ENCODE measurements at regions not wholly inside any gene's neighbourhood (a gene's known extent, or its start where the extent isn't known, plus 50 kb on each side); places are given as distances from the start of the nearest gene placed in this dataset.

GRCh38 chr14:53824061-53824460 is 132.6 kb downstream of the BMP4 start:
- Mint-ChIP-seq H3K36me3 (ENCODE audit: insufficient read depth in 2 of 2) (peaks cover 0 to 2% of the 10 kb centered on the region in 2 donors), H3K27ac (no peak overlapping the region), H3K4me3 (no peak overlapping the region), H3K4me1 (ENCODE audit: low read depth) (no peaks in the 10 kb centered on the region), H3K27me3 (ENCODE audit: low read depth) (no peaks in the 10 kb centered on the region), H3K9me3 (peaks cover 3% of the 10 kb centered on the region in 2 donors)
- DNase-seq = no peak
- no peak for ATAC-seq (replicated peaks in 1 of 2)

GRCh38 chr14:53814392-53814791 is 142.2 kb downstream of the BMP4 start:
- no peak overlapping the region for H3K27ac Mint-ChIP-seq
- H3K27me3 Mint-ChIP-seq (ENCODE audit: low read depth) = no peaks in the 10 kb centered on the region
- ATAC-seq (replicated peaks in 1 of 2) = no peak

DNA sequence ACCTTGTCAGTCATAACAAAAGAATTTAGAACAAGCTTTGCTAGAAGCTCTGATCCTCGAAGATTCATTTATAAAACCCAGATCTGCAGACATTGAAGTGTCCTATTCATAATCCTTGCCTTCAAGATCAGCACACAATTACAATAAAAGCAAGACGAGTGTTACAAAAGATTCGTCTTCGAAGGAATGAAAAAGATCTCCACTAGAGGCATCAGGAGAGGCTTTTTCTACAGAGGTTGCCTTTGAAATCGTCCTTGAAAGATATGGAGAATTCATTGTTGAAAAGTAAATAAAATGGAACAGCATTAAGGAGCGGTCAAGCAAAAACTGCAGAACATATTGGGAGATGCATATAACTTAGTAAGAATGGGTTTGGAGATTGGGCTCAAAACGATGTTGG is 146.4 kb downstream of the BMP4 start:
- Mint-ChIP-seq H3K9me3 (peaks cover 0 to 2% of the 10 kb centered on the region in 2 donors), H3K4me3 (no peak overlapping the region), H3K27ac (no peak overlapping the region), H3K36me3 (ENCODE audit: insufficient read depth in 2 of 2) (no peaks in the 10 kb centered on the region), H3K27me3 (ENCODE audit: low read depth) (no peaks in the 10 kb centered on the region), H3K4me1 (ENCODE audit: low read depth) (no peaks in the 10 kb centered on the region)
- no peak for DNase-seq
- ATAC-seq (replicated peaks in 1 of 2) = no peak

More at GRCh38 chr14:53814392-53814791, 142.2 kb downstream of the BMP4 start:
- H3K4me1 Mint-ChIP-seq (ENCODE audit: low read depth) = no peaks in the 10 kb centered on the region
- H3K36me3 Mint-ChIP-seq (ENCODE audit: insufficient read depth in 2 of 2) = no peaks in the 10 kb centered on the region
- H3K4me3 Mint-ChIP-seq = no peak overlapping the region
- peaks cover 0 to 2% of the 10 kb centered on the region in 2 donors for H3K9me3 Mint-ChIP-seq
- no peak for DNase-seq

DNA sequence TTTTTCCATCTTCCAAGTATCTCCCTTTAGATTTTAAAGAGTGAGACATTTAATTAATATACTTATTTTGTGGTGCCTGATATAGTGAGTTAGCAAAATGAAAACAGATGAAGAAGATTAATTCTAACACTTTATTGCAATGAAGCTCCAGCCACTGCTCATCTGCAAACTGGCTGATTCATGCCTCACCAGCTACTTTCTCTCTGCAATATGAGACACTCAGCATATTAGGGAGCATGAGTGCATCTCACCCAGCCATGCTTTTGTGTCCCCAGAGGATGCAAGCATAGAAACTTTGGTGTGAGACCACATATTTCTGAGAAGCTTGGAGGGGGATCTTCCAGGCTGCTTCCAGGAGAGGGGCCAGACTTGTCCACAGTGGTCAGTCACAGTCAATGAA is 148.6 kb downstream of the BMP4 start:
- no peak overlapping the region for H3K27ac Mint-ChIP-seq
- no peak overlapping the region for H3K4me3 Mint-ChIP-seq
- DNase-seq (no peak), ATAC-seq (replicated peaks in 1 of 2) (no peak)
- no peaks in the 10 kb centered on the region for H3K27me3 Mint-ChIP-seq (ENCODE audit: low read depth)
- H3K9me3 Mint-ChIP-seq = peaks cover 2 to 4% of the 10 kb centered on the region in 2 donors
- H3K36me3 Mint-ChIP-seq (ENCODE audit: insufficient read depth in 2 of 2) = peaks cover 0 to 2% of the 10 kb centered on the region in 2 donors
- no peaks in the 10 kb centered on the region for H3K4me1 Mint-ChIP-seq (ENCODE audit: low read depth)

DNA sequence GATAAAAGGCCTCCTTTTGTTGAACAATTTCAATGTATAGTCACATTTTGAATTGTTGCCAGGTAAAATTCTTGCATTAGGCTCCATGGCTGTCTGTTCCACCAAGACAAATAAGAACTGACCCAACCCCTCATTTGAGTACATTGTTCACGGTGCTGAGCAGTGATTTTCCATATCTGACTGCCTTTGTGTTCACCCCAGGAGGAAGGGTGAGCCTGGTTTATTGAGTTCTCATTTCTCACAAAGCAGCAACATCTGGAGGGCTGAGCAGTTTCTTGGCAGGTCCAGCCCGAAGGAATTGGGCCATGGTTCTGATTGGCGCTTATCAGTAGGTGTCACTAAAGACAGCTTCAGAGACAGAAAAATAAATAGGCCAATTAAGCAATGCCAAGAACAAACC is 149.1 kb downstream of the BMP4 start:
- DNase-seq (no peak), ATAC-seq (replicated peaks in 1 of 2) (no peak)
- no peaks in the 10 kb centered on the region for H3K27me3 Mint-ChIP-seq (ENCODE audit: low read depth)
- H3K27ac Mint-ChIP-seq = no peak overlapping the region
- no peak overlapping the region for H3K4me3 Mint-ChIP-seq
- peaks cover 0 to 2% of the 10 kb centered on the region in 2 donors for H3K36me3 Mint-ChIP-seq (ENCODE audit: insufficient read depth in 2 of 2)
- no peaks in the 10 kb centered on the region for H3K4me1 Mint-ChIP-seq (ENCODE audit: low read depth)
- H3K9me3 Mint-ChIP-seq = peaks cover 2 to 4% of the 10 kb centered on the region in 2 donors

DNA sequence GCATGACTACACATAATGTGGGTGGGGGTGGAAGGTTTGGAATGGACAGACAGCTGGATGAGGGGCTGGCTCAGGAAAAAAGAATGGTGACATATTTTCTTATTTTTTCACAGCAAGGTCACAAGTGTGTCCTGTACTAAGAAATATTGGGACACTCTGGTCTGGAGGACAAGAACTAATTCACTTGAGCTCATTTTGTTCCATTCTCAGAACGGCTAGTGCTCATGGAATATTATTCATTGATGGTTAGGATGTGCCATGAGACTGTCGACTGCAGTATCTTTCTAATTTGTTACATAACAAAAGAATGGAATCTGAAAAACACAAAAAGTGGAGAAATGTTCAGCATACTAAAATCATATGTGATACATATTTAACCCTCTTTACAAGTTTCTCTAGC is 149.5 kb downstream of the BMP4 start:
- Mint-ChIP-seq H3K27ac (no peak overlapping the region), H3K4me1 (ENCODE audit: low read depth) (no peaks in the 10 kb centered on the region), H3K36me3 (ENCODE audit: insufficient read depth in 2 of 2) (peaks cover 0 to 2% of the 10 kb centered on the region in 2 donors), H3K9me3 (peaks cover 2 to 4% of the 10 kb centered on the region in 2 donors), H3K27me3 (ENCODE audit: low read depth) (no peaks in the 10 kb centered on the region), H3K4me3 (no peak overlapping the region)
- ATAC-seq (replicated peaks in 1 of 2) = no peak
- no peak for DNase-seq

DNA sequence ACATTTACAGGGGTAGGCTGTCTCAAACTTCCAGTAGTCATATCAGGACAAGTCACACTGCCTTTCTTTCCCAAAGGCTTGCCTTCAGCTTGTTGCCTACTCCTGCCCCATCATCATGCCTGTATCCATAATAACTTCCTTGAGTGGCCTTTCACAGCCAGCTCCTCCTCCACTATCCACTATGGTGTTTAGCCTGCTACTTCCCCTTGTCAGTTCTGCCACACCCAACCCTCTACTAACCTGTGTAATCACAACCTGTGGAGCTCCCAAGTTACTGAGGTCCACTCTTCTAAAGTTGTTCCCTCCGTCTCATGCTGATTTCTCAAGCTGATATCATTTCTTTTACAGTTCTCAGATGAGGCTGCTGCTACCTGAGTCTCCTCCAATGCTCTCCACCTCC is 159.9 kb downstream of the BMP4 start:
- H3K4me1 Mint-ChIP-seq (ENCODE audit: low read depth) = no peaks in the 10 kb centered on the region
- no peaks in the 10 kb centered on the region for H3K27me3 Mint-ChIP-seq (ENCODE audit: low read depth)
- peaks cover 0 to 1% of the 10 kb centered on the region in 2 donors for H3K36me3 Mint-ChIP-seq (ENCODE audit: insufficient read depth in 2 of 2)
- ATAC-seq (replicated peaks in 1 of 2) (no peak), DNase-seq (no peak)
- peaks cover 3 to 4% of the 10 kb centered on the region in 2 donors for H3K9me3 Mint-ChIP-seq
- H3K4me3 Mint-ChIP-seq = no peak overlapping the region
- no peak overlapping the region for H3K27ac Mint-ChIP-seq

DNA sequence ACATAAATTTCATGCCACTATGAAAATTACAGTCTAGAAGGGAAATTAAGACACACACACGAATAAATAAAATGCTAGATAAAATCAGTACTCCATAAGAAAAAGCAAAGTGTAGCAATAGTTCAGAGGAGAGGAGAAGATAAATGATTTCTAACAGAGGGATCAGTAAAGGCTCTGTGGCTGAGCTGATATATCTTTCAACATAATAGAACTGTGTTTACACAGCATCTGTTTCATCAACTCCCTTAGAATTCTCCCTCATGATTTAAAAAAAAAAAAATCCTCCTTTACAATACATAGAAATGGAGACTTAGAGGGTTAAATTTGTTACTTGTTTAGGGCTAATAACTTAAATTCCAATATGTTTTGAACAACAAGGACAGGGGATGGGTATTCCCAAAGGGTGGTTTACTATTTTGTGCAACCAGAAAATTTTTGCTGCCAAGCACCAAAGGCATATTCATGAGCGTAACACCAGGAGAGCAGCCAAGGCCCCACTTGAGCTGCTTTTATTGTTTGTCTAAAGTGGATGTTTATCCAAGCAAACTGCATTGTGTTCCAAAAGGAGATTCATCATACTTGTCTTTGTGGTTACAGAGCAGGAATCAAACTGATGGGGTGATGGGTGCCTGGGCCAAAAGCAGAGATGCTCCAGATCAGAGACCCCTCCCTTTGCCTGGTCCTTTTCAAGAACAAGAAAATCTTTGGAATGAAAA is 162.7 kb downstream of the BMP4 start:
- DNase-seq = no peak
- Mint-ChIP-seq H3K27me3 (ENCODE audit: low read depth) (no peaks in the 10 kb centered on the region), H3K4me3 (no peak overlapping the region), H3K9me3 (no peaks in the 10 kb centered on the region), H3K27ac (no peak overlapping the region), H3K36me3 (ENCODE audit: insufficient read depth in 2 of 2) (no peaks in the 10 kb centered on the region), H3K4me1 (ENCODE audit: low read depth) (no peaks in the 10 kb centered on the region)
- ATAC-seq (replicated peaks in 1 of 2) = no peak

DNA sequence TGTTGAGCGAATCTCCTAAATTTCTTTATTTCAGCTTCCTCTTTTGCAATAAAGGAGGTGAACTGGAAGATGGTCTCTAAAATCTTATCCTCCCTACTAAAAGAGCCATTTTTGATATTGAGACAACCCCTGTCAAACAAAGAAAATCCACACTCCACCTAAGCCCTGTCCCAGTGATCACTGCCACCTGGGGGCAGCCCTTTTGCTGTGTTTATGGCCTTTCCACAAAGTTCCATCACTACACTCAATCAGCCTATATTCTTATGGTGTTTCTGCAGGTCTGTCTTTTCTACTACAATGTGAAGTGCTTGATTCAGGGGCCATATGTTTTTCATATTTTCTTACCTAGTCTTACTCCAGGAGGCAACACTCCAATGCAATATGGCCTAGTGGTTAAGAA is 163.7 kb downstream of the BMP4 start:
- Mint-ChIP-seq H3K36me3 (ENCODE audit: insufficient read depth in 2 of 2) (no peaks in the 10 kb centered on the region), H3K4me1 (ENCODE audit: low read depth) (no peaks in the 10 kb centered on the region), H3K4me3 (no peak overlapping the region), H3K27ac (no peak overlapping the region), H3K9me3 (no peaks in the 10 kb centered on the region), H3K27me3 (ENCODE audit: low read depth) (no peaks in the 10 kb centered on the region)
- ATAC-seq (replicated peaks in 1 of 2) (no peak), DNase-seq (no peak)

- H3K4me3 Mint-ChIP-seq = no peak overlapping the region
- no peaks in the 10 kb centered on the region for H3K4me1 Mint-ChIP-seq (ENCODE audit: low read depth)
- DNase-seq = no peak
- H3K36me3 Mint-ChIP-seq (ENCODE audit: insufficient read depth in 2 of 2) = no peaks in the 10 kb centered on the region
- H3K9me3 Mint-ChIP-seq = peaks cover 0 to 1% of the 10 kb centered on the region in 2 donors
- no peaks in the 10 kb centered on the region for H3K27me3 Mint-ChIP-seq (ENCODE audit: low read depth)
- no peak overlapping the region for H3K27ac Mint-ChIP-seq
- ATAC-seq (replicated peaks in 1 of 2) = no peak
Measured at GRCh38 chr14:53790731-53791500, 165.7 kb downstream of the BMP4 start.

DNA sequence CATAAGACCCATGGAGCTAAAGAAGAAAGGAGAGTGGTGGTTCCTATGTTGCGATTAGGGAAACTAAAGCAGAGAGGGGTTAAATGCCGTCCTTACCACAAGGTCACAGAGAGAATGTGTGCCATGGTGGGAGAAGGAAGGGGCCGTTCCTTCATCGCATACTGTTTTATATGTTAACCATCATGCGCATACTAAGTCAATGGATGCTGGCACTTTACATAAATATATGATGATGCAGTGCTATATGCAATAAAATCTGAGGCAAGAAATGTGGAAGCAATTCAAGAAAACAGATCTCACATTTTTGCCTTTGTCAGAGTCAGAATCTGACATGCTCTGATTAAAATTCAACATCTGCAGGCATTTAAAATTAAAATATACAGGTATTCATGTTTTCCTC is 168.1 kb downstream of the BMP4 start:
- Mint-ChIP-seq H3K27ac (no peak overlapping the region), H3K27me3 (ENCODE audit: low read depth) (no peaks in the 10 kb centered on the region), H3K4me3 (no peak overlapping the region), H3K4me1 (ENCODE audit: low read depth) (no peaks in the 10 kb centered on the region), H3K9me3 (peaks cover 2 to 6% of the 10 kb centered on the region in 2 donors), H3K36me3 (ENCODE audit: insufficient read depth in 2 of 2) (no peaks in the 10 kb centered on the region)
- DNase-seq (no peak), ATAC-seq (replicated peaks in 1 of 2) (no peak)

- no peak overlapping the region for H3K27ac Mint-ChIP-seq
- DNase-seq (no peak), ATAC-seq (replicated peaks in 1 of 2) (no peak)
- no peaks in the 10 kb centered on the region for H3K27me3 Mint-ChIP-seq (ENCODE audit: low read depth)
- no peaks in the 10 kb centered on the region for H3K36me3 Mint-ChIP-seq (ENCODE audit: insufficient read depth in 2 of 2)
- H3K4me1 Mint-ChIP-seq (ENCODE audit: low read depth) = no peaks in the 10 kb centered on the region
- peaks cover 2 to 6% of the 10 kb centered on the region in 2 donors for H3K9me3 Mint-ChIP-seq
- H3K4me3 Mint-ChIP-seq = no peak overlapping the region
Measured at GRCh38 chr14:53786045-53786444, 170.6 kb downstream of the BMP4 start.

GRCh38 chr14:53784688-53785087 is 171.9 kb downstream of the BMP4 start:
- Mint-ChIP-seq H3K27me3 (ENCODE audit: low read depth) (no peaks in the 10 kb centered on the region), H3K4me1 (ENCODE audit: low read depth) (no peaks in the 10 kb centered on the region), H3K36me3 (ENCODE audit: insufficient read depth in 2 of 2) (no peaks in the 10 kb centered on the region), H3K27ac (no peak overlapping the region), H3K4me3 (no peak overlapping the region), H3K9me3 (peaks cover 2 to 6% of the 10 kb centered on the region in 2 donors)
- DNase-seq (no peak), ATAC-seq (replicated peaks in 1 of 2) (no peak)
